Astrocyte (in vitro differentiated cells and primary cell): ENCODE measurements at regions not wholly inside any gene's neighbourhood (a gene's known extent, or its start where the extent isn't known, plus 50 kb on each side); places are given as distances from the start of the nearest gene placed in this dataset.
A peak's percentile ranks its signal among the peaks of the same experiment; 100 is the strongest.

Experiments
- DNase-seq: peaks from one replicate; pipeline ENCODE4 v3.0.0-alpha.2; 2010; ENCODE audit warnings: low read depth
- FAIRE-seq: peaks from 2 replicates; lab custom pipeline; 2011; peaks lifted over from hg19 to GRCh38; lab: Jason Lieb, UNC
- H2AFZ ChIP-seq: 2 replicates; pipeline ENCODE4 v1.6.0; 2012; ENCODE audit warnings: low read depth, low read length, inconsistent platforms
- H3K27ac ChIP-seq: 2 replicates; pipeline ENCODE4 v1.5.1; 2011; ENCODE audit warnings: low read depth, low read length, inconsistent platforms
- H3K27me3 ChIP-seq: 2 replicates; pipeline ENCODE4 v1.6.0; 2011; ENCODE audit warnings: low read length, inconsistent platforms; ENCODE audit not compliant: insufficient read depth
- H3K36me3 ChIP-seq: 2 replicates; pipeline ENCODE4 v1.5.1; 2011; ENCODE audit warnings: low read length, inconsistent platforms; ENCODE audit not compliant: insufficient read depth
- H3K4me1 ChIP-seq: 2 replicates; pipeline ENCODE4 v1.5.1; 2011; ENCODE audit warnings: low read length, inconsistent platforms; ENCODE audit not compliant: insufficient read depth
- H3K4me2 ChIP-seq: 2 replicates; pipeline ENCODE4 v1.6.0; 2012; ENCODE audit warnings: low read length, inconsistent platforms
- H3K4me3 ChIP-seq: 2 replicates; pipeline ENCODE4 v1.5.1; 2011; ENCODE audit warnings: low read depth, mild to moderate bottlenecking, low read length, inconsistent platforms; ENCODE audit not compliant: insufficient read depth
- H3K79me2 ChIP-seq: 2 replicates; pipeline ENCODE4 v1.6.0; 2012; ENCODE audit warnings: mild to moderate bottlenecking, low read length, inconsistent platforms; ENCODE audit not compliant: insufficient read depth
- H3K9ac ChIP-seq: 2 replicates; pipeline ENCODE4 v1.6.0; 2012; ENCODE audit warnings: mild to moderate bottlenecking, low read length, inconsistent platforms
- H3K9me3 ChIP-seq: 2 replicates; pipeline ENCODE4 v1.5.1; 2012; ENCODE audit warnings: low read depth, mild to moderate bottlenecking, low read length, inconsistent platforms; ENCODE audit not compliant: insufficient read depth
- H4K20me1 ChIP-seq: 2 replicates; pipeline ENCODE4 v1.6.0; 2012; ENCODE audit warnings: low read length, inconsistent platforms; ENCODE audit not compliant: insufficient read depth
- H3K27ac Mint-ChIP-seq: one replicate; pipeline ENCODE4 v1.8.0; 2021; ENCODE audit warnings: mild to moderate bottlenecking, mixed read lengths; ENCODE audit not compliant: unreplicated experiment
- H3K27me3 Mint-ChIP-seq: one replicate; pipeline ENCODE4 v1.8.0; 2021; ENCODE audit warnings: low read depth, mixed read lengths; ENCODE audit not compliant: unreplicated experiment
- H3K36me3 Mint-ChIP-seq: one replicate; pipeline ENCODE4 v1.8.0; 2021; ENCODE audit warnings: low read depth, mixed read lengths; ENCODE audit not compliant: unreplicated experiment
- H3K4me1 Mint-ChIP-seq: one replicate; pipeline ENCODE4 v1.8.0; 2021; ENCODE audit warnings: low read depth, mixed read lengths; ENCODE audit not compliant: unreplicated experiment
- H3K4me3 Mint-ChIP-seq: one replicate; pipeline ENCODE4 v1.8.0; 2021; ENCODE audit warnings: mild to moderate bottlenecking, moderate library complexity, mixed read lengths; ENCODE audit not compliant: unreplicated experiment
- H3K9me3 Mint-ChIP-seq: one replicate; pipeline ENCODE4 v1.8.0; 2021; ENCODE audit warnings: mild to moderate bottlenecking, mixed read lengths; ENCODE audit not compliant: unreplicated experiment
- EZH2 ChIP-seq: IDR thresholded peaks from 2 replicates; pipeline ENCODE4 v1.6.1; 2012; ENCODE audit warnings: mild to moderate bottlenecking, low read length, inconsistent platforms; ENCODE audit not compliant: insufficient read depth
- TF ChIP-seq, protein P1 (sequence below): IDR thresholded peaks from 2 replicates; pipeline ENCODE4 v1.5.1; 2011; ENCODE audit warnings: low read depth, mild to moderate bottlenecking, inconsistent platforms, low read length, moderate library complexity; ENCODE audit not compliant: insufficient read depth

DNA sequence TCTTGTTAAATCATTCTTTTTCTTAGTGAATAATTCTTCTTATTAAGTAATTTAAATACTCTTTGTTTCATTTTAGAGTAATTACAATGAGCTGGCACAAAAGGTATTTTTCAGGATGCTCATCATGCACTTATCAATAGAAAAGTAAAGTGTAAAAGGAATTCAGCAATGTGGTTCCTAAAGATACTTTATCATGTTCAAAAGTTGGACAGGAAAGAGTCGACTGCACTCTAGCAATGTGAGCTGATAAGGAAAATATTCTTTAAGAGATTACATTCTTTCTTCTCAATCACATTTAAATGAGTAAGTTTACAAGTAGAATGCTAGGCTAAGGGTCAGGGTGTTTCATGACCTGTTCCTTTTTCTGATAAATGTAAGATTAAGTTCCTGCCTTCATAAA lies 609.5 kb upstream of the FAM241A start:
- Histone ChIP-seq H3K36me3 (no peaks in the 10 kb centered on the region), H3K4me1 (peaks cover 5% of the 10 kb centered on the region), H3K27me3 (no peaks in the 10 kb centered on the region), H3K9me3 (no peaks in the 10 kb centered on the region), H2AFZ (no peak overlapping the region), H4K20me1 (no peaks in the 10 kb centered on the region), H3K79me2 (no peaks in the 10 kb centered on the region), H3K9ac (no peak overlapping the region), H3K4me2 (no peak overlapping the region), H3K4me3 (no peak overlapping the region), H3K27ac (no peak overlapping the region)
- Mint-ChIP-seq H3K4me1 (peaks cover 11% of the 10 kb centered on the region), H3K27ac (no peak overlapping the region), H3K9me3 (no peaks in the 10 kb centered on the region), H3K27me3 (no peaks in the 10 kb centered on the region), H3K4me3 (no peak overlapping the region), H3K36me3 (no peaks in the 10 kb centered on the region)
- DNase-seq (peak; percentile 55), FAIRE-seq (no peak)
- no peak for TF ChIP-seq EZH2
- TF ChIP-seq, protein P1, sequence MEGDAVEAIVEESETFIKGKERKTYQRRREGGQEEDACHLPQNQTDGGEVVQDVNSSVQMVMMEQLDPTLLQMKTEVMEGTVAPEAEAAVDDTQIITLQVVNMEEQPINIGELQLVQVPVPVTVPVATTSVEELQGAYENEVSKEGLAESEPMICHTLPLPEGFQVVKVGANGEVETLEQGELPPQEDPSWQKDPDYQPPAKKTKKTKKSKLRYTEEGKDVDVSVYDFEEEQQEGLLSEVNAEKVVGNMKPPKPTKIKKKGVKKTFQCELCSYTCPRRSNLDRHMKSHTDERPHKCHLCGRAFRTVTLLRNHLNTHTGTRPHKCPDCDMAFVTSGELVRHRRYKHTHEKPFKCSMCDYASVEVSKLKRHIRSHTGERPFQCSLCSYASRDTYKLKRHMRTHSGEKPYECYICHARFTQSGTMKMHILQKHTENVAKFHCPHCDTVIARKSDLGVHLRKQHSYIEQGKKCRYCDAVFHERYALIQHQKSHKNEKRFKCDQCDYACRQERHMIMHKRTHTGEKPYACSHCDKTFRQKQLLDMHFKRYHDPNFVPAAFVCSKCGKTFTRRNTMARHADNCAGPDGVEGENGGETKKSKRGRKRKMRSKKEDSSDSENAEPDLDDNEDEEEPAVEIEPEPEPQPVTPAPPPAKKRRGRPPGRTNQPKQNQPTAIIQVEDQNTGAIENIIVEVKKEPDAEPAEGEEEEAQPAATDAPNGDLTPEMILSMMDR, result no peak

DNA sequence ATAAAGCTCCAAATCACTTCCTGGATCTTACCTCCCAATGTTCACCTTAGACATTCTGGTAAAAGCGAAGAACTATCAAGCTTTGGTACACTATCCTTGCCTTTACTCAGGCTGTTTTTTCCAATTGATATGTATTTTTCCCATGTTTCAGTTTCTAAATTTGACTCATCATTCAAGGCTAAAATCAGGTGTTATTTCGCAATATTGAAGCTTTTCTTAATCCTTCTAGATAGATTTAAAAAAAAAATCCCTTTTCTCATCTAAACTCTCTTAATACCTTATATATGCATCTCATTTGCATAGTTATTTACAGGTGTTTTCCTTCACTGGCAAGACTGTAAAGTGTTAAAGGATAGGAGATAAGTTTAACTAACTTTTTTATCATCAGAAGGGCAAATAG lies 608.1 kb upstream of the FAM241A start:
- H3K4me1 Mint-ChIP-seq, result peaks cover 12% of the 10 kb centered on the region
- Histone ChIP-seq H3K79me2 (no peaks in the 10 kb centered on the region), H3K36me3 (no peaks in the 10 kb centered on the region), H3K9ac (no peak overlapping the region), H3K4me2 (no peak overlapping the region), H3K4me3 (no peak overlapping the region), H3K9me3 (no peaks in the 10 kb centered on the region), H3K4me1 (peaks cover 5% of the 10 kb centered on the region), H2AFZ (no peak overlapping the region), H3K27me3 (no peaks in the 10 kb centered on the region), H3K27ac (no peak overlapping the region), H4K20me1 (no peaks in the 10 kb centered on the region)
- FAIRE-seq (no peak), DNase-seq (no peak)
- H3K27ac Mint-ChIP-seq, result no peak overlapping the region
- no peaks in the 10 kb centered on the region for H3K27me3 Mint-ChIP-seq
- TF ChIP-seq, protein P1, result no peak
- TF ChIP-seq EZH2, result no peak
- H3K4me3 Mint-ChIP-seq, result no peak overlapping the region
- H3K36me3 Mint-ChIP-seq, result no peaks in the 10 kb centered on the region
- no peaks in the 10 kb centered on the region for H3K9me3 Mint-ChIP-seq

DNA sequence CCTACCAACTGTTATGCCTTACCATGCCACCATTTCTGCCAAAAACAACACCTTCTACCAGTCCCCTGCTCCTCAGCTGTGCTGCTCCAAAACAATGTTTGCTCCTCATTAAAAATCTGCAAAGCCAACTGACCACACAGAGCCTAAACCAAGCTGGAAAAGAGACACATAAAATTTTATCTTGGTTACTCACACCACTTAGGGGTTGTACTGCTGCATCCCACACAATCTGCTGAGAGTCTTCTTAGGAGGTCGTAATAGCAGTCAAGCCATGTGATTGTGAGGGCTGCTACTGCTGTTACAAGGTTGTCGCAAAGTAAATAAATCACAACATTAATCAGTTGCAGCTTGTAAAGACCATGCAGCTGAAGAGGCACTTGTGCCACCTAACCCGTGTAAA lies 607.4 kb upstream of the FAM241A start:
- Mint-ChIP-seq H3K27me3 (no peaks in the 10 kb centered on the region), H3K4me1 (peaks cover 12% of the 10 kb centered on the region), H3K27ac (no peak overlapping the region), H3K4me3 (no peak overlapping the region), H3K36me3 (no peaks in the 10 kb centered on the region), H3K9me3 (no peaks in the 10 kb centered on the region)
- Histone ChIP-seq H3K4me3 (no peak overlapping the region), H3K36me3 (no peaks in the 10 kb centered on the region), H3K27me3 (no peaks in the 10 kb centered on the region), H4K20me1 (no peaks in the 10 kb centered on the region), H3K9ac (no peak overlapping the region), H3K9me3 (no peaks in the 10 kb centered on the region), H3K4me2 (no peak overlapping the region), H3K4me1 (peaks cover 5% of the 10 kb centered on the region), H3K27ac (no peak overlapping the region), H2AFZ (peak overlapping the region; percentile 53), H3K79me2 (no peaks in the 10 kb centered on the region)
- TF ChIP-seq, protein P1, result no peak
- FAIRE-seq, result no peak
- DNase-seq, result peak; percentile 74
